B cell (primary cell): ENCODE measurements at regions not wholly inside any gene's neighbourhood (a gene's known extent, or its start where the extent isn't known, plus 50 kb on each side); places are given as distances from the start of the nearest gene placed in this dataset.

ENCODE experiments used
- CTCF ChIP-seq: fragments of 200-600 bp; IDR thresholded peaks from one replicate; pipeline ENCODE4 v1.8.0; 2022; ENCODE audit warnings: antibody characterized with exemption, mild to moderate bottlenecking
- EZH2 ChIP-seq: IDR thresholded peaks from 2 replicates; pipeline ENCODE4 v1.6.1; 2012; ENCODE audit warnings: borderline replicate concordance, low read depth, mild to moderate bottlenecking, moderate library complexity, low read length; ENCODE audit not compliant: insufficient read depth, poor library complexity, severe bottlenecking

DNA sequence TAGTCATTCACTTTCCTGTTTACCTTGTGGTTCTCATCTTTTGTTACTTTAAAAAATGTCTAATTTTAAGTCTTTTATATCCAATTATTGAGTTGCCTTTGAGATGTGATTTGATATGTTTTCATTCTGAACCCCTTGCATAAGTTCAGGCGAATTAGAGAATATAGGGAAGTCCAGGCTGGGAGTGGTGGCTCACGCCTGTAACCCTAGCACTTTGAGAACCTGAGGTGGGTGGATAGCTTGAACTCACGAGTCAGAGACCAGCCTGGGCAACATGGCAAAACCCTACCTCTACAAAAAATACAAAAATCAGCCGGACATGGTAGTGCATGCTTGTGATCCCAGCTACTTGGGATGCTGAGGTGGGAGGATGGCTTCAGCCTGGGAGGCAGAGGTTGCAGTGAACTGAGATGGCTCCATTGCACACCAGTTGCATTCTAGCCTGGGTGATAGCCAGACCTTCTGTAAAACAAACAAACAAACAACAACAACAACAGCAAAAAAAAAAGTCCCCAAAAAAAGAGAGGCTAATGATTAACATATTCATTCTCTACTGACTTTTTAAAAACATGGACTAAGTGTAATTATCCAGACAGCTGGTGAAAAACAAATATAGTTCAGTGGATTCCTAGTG lies 451.1 kb upstream of the RGS6 start:
- TF ChIP-seq CTCF (no peak), EZH2 (no peak)
